WTC11 (cell line): ENCODE measurements at regions not wholly inside any gene's neighbourhood (a gene's known extent, or its start where the extent isn't known, plus 50 kb on each side); places are given as distances from the start of the nearest gene placed in this dataset.

Experiments used
- ATAC-seq: fragments of 200-7000 bp; cut with Tn5 transposase; 2 replicates; pipeline ENCODE4 v1.10.0; 2021; ENCODE audit warnings: mild to moderate bottlenecking, moderate library complexity
- CTCF ChIA-PET: fragments of 300-600 bp; sonication (Branson Sonifier 250); formaldehyde crosslinking; loops from one replicate; lab custom pipeline; 2021; ENCODE audit warnings: antibody characterized with exemption; lab: Charles Lee
- POLR2A ChIA-PET: fragments of 350-600 bp; sonication (Branson Sonifier 250); formaldehyde crosslinking; loops from one replicate; lab custom pipeline; 2021; ENCODE audit warnings: antibody characterized with exemption; lab: Charles Lee
- DNase-seq: peaks from one replicate; pipeline ENCODE4 v3.0.0; 2021; ENCODE audit warnings: low spot score
- H3K27ac Mint-ChIP-seq: 2 replicates; pipeline ENCODE4 v1.8.0; 2021; ENCODE audit warnings: mixed read lengths
- H3K27me3 Mint-ChIP-seq: 2 replicates; pipeline ENCODE4 v1.8.0; 2021; ENCODE audit warnings: low read depth, mild to moderate bottlenecking, moderate library complexity, mixed read lengths
- H3K36me3 Mint-ChIP-seq: 2 replicates; pipeline ENCODE4 v1.8.0; 2021; ENCODE audit warnings: mixed read lengths
- H3K4me1 Mint-ChIP-seq: 2 replicates; pipeline ENCODE4 v1.8.0; 2022; ENCODE audit warnings: mixed read lengths
- H3K4me3 Mint-ChIP-seq: 2 replicates; pipeline ENCODE4 v1.8.0; 2021; ENCODE audit warnings: mild to moderate bottlenecking, moderate library complexity, mixed read lengths
- H3K9me3 Mint-ChIP-seq: 2 replicates; pipeline ENCODE4 v1.8.0; 2021; ENCODE audit warnings: mixed read lengths
- AFF4 ChIP-seq: sonication (generic); formaldehyde crosslinking; IDR thresholded peaks from 2 replicates; pipeline ENCODE4 v1.8.1; 2023; ENCODE audit warnings: mild to moderate bottlenecking, missing genetic modification reagents, borderline replicate concordance
- E2F5 ChIP-seq: sonication (generic); formaldehyde crosslinking; IDR thresholded peaks from 2 replicates; pipeline ENCODE4 v1.8.1; 2022; ENCODE audit warnings: mild to moderate bottlenecking, moderate library complexity, missing genetic modification reagents
- ESRRA ChIP-seq: sonication (generic); formaldehyde crosslinking; IDR thresholded peaks from 2 replicates; pipeline ENCODE4 v1.8.1; 2022; ENCODE audit warnings: mild to moderate bottlenecking, missing genetic modification reagents, borderline replicate concordance
- FOXK1 ChIP-seq: sonication (generic); formaldehyde crosslinking; IDR thresholded peaks from 2 replicates; pipeline ENCODE4 v1.8.0; 2022; ENCODE audit warnings: mild to moderate bottlenecking, moderate library complexity, missing genetic modification reagents
- GABPB1 ChIP-seq: sonication (generic); formaldehyde crosslinking; IDR thresholded peaks from 2 replicates; pipeline ENCODE4 v1.8.1; 2023; ENCODE audit warnings: mild to moderate bottlenecking, missing genetic modification reagents
- PRDM15 ChIP-seq: sonication (generic); formaldehyde crosslinking; IDR thresholded peaks from 2 replicates; pipeline ENCODE4 v1.8.0; 2022; ENCODE audit warnings: missing genetic modification reagents
- PRRX2 ChIP-seq: fragments of 250-450 bp; sonication (Bioruptor Pico); IDR thresholded peaks from 2 replicates; pipeline ENCODE4 v1.8.0; 2021; ENCODE audit warnings: mild to moderate bottlenecking
- TF ChIP-seq, protein P1 (sequence below): fragments of 250-450 bp; sonication (Bioruptor Pico); IDR thresholded peaks from 2 replicates; pipeline ENCODE4 v1.9.0; 2021; ENCODE audit warnings: mild to moderate bottlenecking
- TF ChIP-seq, protein P2 (sequence below): sonication (generic); formaldehyde crosslinking; conservative IDR thresholded peaks from 2 replicates; pipeline ENCODE4 v1.8.1; 2022; ENCODE audit warnings: mild to moderate bottlenecking, missing genetic modification reagents
- TF ChIP-seq, protein P3 (sequence below): sonication (generic); formaldehyde crosslinking; IDR thresholded peaks from 2 replicates; pipeline ENCODE4 v1.8.1; 2022; ENCODE audit warnings: low read depth, missing genetic modification reagents, borderline replicate concordance
- TF ChIP-seq, protein P4 (sequence below): sonication (generic); formaldehyde crosslinking; IDR thresholded peaks from 2 replicates; pipeline ENCODE4 v1.8.1; 2023; ENCODE audit warnings: mild to moderate bottlenecking, missing genetic modification reagents, moderate library complexity
- TF ChIP-seq, protein P5 (sequence below): sonication (generic); formaldehyde crosslinking; IDR thresholded peaks from 2 replicates; pipeline ENCODE4 v1.8.1; 2022; ENCODE audit warnings: low read depth, mild to moderate bottlenecking, moderate library complexity, missing genetic modification reagents, borderline replicate concordance
- TF ChIP-seq, protein P6 (sequence below): sonication (generic); formaldehyde crosslinking; IDR thresholded peaks from 2 replicates; pipeline ENCODE4 v1.8.0; 2022; ENCODE audit warnings: mild to moderate bottlenecking, missing genetic modification reagents
- TF ChIP-seq, protein P7 (sequence below): sonication (generic); formaldehyde crosslinking; IDR thresholded peaks from 2 replicates; pipeline ENCODE4 v1.8.0; 2022; ENCODE audit warnings: mild to moderate bottlenecking, missing genetic modification reagents
- TF ChIP-seq, protein P8 (sequence below): sonication (generic); formaldehyde crosslinking; IDR thresholded peaks from 2 replicates; pipeline ENCODE4 v1.8.1; 2022; ENCODE audit warnings: mild to moderate bottlenecking, missing genetic modification reagents, moderate library complexity, borderline replicate concordance

DNA sequence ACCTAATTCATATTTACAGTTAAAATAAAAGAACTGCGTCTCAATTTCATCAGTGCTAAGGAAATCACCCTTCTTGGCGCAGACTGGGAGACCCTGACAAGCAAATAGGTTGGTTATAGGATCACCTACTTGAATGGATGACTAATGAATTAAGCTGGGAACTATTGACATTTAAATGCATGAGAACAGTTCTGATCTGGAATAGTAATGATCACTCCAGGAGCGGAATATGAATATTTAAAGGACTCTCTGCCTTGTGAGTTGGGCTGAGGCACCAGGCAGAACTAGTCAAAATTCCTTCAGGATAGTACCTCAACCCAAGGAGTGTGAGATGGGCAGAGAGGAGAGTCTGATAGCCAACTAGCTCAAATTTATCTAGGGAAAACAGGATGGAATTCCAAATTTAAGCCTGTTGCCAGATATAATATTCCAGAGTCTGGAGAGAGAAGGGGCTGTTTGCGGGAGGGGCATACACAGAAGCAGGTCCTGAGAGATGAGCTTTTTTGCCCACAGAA lies 364.4 kb downstream of the CSNK1G3 start:
- H3K9me3 Mint-ChIP-seq = no peaks in the 10 kb centered on the region; the same call in 1 of the 2 replicates
- TF ChIP-seq AFF4 (CRISPR knock-in tag) (no peak), E2F5 (no peak), GABPB1 (CRISPR knock-in tag) (no peak), PRDM15 (CRISPR knock-in tag) (no peak), FOXK1 (CRISPR knock-in tag) (no peak), ESRRA (CRISPR knock-in tag) (no peak), PRRX2 (CRISPR knock-in tag) (no peak)
- TF ChIP-seq, protein P1, sequence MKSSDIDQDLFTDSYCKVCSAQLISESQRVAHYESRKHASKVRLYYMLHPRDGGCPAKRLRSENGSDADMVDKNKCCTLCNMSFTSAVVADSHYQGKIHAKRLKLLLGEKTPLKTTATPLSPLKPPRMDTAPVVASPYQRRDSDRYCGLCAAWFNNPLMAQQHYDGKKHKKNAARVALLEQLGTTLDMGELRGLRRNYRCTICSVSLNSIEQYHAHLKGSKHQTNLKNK (CRISPR knock-in tag) = no peak
- TF ChIP-seq, protein P2, sequence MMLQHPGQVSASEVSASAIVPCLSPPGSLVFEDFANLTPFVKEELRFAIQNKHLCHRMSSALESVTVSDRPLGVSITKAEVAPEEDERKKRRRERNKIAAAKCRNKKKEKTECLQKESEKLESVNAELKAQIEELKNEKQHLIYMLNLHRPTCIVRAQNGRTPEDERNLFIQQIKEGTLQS = no peak
- TF ChIP-seq, protein P3, sequence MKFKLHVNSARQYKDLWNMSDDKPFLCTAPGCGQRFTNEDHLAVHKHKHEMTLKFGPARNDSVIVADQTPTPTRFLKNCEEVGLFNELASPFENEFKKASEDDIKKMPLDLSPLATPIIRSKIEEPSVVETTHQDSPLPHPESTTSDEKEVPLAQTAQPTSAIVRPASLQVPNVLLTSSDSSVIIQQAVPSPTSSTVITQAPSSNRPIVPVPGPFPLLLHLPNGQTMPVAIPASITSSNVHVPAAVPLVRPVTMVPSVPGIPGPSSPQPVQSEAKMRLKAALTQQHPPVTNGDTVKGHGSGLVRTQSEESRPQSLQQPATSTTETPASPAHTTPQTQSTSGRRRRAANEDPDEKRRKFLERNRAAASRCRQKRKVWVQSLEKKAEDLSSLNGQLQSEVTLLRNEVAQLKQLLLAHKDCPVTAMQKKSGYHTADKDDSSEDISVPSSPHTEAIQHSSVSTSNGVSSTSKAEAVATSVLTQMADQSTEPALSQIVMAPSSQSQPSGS (CRISPR knock-in tag) = no peak
- TF ChIP-seq, protein P4, sequence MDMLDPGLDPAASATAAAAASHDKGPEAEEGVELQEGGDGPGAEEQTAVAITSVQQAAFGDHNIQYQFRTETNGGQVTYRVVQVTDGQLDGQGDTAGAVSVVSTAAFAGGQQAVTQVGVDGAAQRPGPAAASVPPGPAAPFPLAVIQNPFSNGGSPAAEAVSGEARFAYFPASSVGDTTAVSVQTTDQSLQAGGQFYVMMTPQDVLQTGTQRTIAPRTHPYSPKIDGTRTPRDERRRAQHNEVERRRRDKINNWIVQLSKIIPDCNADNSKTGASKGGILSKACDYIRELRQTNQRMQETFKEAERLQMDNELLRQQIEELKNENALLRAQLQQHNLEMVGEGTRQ (CRISPR knock-in tag) = no peak
- TF ChIP-seq, protein P5, sequence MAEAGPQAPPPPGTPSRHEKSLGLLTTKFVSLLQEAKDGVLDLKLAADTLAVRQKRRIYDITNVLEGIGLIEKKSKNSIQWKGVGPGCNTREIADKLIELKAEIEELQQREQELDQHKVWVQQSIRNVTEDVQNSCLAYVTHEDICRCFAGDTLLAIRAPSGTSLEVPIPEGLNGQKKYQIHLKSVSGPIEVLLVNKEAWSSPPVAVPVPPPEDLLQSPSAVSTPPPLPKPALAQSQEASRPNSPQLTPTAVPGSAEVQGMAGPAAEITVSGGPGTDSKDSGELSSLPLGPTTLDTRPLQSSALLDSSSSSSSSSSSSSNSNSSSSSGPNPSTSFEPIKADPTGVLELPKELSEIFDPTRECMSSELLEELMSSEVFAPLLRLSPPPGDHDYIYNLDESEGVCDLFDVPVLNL (CRISPR knock-in tag) = no peak
- TF ChIP-seq, protein P6, sequence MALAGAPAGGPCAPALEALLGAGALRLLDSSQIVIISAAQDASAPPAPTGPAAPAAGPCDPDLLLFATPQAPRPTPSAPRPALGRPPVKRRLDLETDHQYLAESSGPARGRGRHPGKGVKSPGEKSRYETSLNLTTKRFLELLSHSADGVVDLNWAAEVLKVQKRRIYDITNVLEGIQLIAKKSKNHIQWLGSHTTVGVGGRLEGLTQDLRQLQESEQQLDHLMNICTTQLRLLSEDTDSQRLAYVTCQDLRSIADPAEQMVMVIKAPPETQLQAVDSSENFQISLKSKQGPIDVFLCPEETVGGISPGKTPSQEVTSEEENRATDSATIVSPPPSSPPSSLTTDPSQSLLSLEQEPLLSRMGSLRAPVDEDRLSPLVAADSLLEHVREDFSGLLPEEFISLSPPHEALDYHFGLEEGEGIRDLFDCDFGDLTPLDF (CRISPR knock-in tag) = no peak
- TF ChIP-seq, protein P7, sequence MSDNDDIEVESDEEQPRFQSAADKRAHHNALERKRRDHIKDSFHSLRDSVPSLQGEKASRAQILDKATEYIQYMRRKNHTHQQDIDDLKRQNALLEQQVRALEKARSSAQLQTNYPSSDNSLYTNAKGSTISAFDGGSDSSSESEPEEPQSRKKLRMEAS (CRISPR knock-in tag) = no peak
- TF ChIP-seq, protein P8, sequence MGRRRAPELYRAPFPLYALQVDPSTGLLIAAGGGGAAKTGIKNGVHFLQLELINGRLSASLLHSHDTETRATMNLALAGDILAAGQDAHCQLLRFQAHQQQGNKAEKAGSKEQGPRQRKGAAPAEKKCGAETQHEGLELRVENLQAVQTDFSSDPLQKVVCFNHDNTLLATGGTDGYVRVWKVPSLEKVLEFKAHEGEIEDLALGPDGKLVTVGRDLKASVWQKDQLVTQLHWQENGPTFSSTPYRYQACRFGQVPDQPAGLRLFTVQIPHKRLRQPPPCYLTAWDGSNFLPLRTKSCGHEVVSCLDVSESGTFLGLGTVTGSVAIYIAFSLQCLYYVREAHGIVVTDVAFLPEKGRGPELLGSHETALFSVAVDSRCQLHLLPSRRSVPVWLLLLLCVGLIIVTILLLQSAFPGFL (CRISPR knock-in tag) = no peak
- no peaks in the 10 kb centered on the region for H3K36me3 Mint-ChIP-seq
- ATAC-seq (peak; percentile 27), DNase-seq (no peak)
- ChIA-PET CTCF (interaction anchor here (0.6 to 1.1 kb wide), 2 partner anchors 204 to 917 kb away, joined by 3 to 6 read pairs; no protein-coding TSS in a partner anchor), POLR2A (interaction anchor here (0.6 kb wide), 1 partner anchor 1837 kb away, joined by 3 read pairs; no protein-coding TSS in a partner anchor)
- H3K27ac Mint-ChIP-seq = peak overlapping the region; percentile 97
- peaks cover 72% of the 10 kb centered on the region for H3K4me1 Mint-ChIP-seq
- H3K4me3 Mint-ChIP-seq = peak overlapping the region; percentile 59
- H3K27me3 Mint-ChIP-seq = peaks cover 4% of the 10 kb centered on the region; the same call in 1 of the 2 replicates
